HG02588 (cell line): ENCODE measurements at regions not wholly inside any gene's neighbourhood (a gene's known extent, or its start where the extent isn't known, plus 50 kb on each side); places are given as distances from the start of the nearest gene placed in this dataset.
"Not testable (repeated sequence)": the region's sequence is repeated elsewhere in the genome, so short reads cannot be mapped to it uniquely, and the experiment has no call there.

ENCODE experiments used
- ATAC-seq: cut with Tn5 transposase; IDR thresholded peaks from one replicate; pipeline ENCODE4 v1.9.1; 2021; ENCODE audit warnings: mild to moderate bottlenecking, moderate library complexity; ENCODE audit not compliant: unreplicated experiment

- no peak for ATAC-seq
Observed at GRCh38 chr6:113246186-113246585, 611.0 kb upstream of the MARCKS start.

GRCh38 chr6:113248532-113248931 lies 608.6 kb upstream of the MARCKS start:
- no peak for ATAC-seq

DNA sequence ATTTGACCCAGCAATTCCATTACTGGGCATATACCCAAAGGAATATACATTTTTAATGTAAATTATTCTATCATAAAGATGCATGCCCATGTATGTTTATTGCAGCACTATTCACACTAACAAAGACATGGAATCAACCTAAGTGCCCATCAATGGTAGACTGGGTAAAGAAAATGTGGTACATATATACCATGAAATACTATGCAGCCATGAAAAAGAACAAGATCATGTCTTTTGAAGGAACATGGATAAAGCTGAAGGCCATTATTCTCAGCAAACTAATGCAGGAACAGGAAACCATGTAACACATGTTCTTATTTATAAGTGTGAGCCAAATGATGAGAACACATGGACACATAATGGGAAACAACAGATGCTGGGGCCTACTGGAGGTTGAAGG lies 603.0 kb upstream of the MARCKS start:
- not testable (repeated sequence) for ATAC-seq

DNA sequence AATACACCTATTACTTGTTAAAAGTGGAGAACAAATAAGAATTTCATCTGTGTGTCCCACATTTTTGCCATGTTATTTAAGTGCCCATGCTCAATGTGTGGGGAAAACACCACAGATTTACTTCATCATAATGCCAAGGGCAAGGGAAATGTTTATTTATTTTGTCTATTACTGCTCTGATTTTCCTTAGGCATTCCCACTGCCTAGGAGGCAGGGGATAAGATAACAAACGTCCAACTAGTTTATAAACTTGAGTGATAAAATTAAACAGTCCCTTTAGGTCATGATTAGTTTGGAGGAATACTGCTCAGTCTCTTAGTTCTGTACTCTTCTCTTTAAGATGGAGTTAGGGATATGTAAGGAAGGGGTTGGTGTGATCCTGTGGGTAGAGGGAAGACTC lies 598.4 kb upstream of the MARCKS start:
- ATAC-seq = no peak

- ATAC-seq = no peak
Observed at GRCh38 chr6:113271437-113271836, 585.7 kb upstream of the MARCKS start.

DNA sequence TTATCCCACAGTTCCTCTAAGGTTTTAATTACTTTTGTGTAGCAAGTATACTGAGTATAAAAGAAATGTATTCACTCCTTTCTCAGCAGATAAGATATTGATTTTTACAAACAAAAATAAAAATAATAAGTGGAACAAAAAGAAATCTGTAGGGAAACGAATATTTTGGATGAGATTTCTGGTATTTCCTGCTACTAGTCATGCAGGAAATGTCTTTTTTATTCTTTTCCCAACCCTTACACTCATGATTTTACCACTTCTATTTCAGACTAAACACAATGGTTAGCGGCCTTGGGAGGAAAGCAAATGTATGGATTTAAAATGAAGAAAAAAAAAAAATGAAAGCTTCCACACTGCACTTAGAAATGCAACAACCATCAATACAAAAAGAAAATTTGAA lies 580.5 kb upstream of the MARCKS start:
- ATAC-seq = no peak

DNA sequence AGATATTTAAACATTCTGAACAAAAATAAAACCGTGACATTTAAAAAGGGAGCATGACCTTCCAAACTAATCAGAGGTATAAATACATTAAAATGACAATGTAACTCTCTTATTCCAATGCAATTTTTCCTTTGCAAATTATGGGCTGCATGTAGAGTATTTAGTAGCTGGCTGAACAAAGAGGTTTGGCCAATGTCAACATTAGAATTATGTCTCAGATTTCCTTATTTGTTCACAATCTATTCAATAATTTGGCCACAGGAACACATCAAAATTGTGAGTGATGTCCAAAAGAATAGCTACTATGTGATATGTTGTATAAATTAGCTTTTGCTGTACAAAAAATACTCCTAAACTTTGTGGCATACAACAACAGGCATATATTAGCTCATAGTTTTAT lies 580.0 kb upstream of the MARCKS start:
- ATAC-seq = no peak

DNA sequence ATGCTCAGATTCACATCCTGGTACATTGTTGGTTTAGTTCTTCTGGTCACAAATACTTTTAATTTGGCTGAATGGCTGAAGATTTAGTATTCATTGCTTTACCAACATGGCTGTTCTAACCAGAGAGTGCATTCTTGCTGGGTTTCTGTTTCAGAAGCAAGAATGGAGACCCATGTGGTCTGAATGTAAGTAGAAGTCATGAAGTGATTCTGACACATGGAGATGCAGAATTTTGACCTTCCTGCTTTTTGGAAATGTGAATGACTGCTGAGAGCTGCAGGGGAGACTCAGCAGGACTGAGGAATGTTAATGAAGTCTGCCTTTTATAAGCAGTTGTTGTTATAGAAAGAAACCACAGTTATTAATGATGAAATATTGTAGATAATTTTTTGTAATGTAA lies 576.1 kb upstream of the MARCKS start:
- no peak for ATAC-seq

DNA sequence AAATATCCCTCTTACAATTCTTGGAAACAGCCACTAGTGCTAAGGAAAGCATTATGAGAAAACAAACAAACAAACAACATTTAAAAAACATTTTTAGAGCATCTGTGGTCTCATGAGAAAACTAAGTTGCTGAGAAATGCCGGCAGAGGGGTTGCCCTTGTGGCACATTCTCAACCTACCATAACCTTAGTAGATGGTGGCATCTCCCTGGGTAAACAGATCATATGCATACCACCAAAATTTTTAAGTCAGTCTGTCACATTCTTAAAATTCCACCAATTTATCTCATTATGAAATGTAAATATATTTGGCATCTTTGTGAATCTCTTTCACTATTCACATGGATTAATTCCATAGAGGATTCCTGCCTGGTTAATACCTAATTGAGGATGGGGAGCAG lies 575.7 kb upstream of the MARCKS start:
- no peak for ATAC-seq

DNA sequence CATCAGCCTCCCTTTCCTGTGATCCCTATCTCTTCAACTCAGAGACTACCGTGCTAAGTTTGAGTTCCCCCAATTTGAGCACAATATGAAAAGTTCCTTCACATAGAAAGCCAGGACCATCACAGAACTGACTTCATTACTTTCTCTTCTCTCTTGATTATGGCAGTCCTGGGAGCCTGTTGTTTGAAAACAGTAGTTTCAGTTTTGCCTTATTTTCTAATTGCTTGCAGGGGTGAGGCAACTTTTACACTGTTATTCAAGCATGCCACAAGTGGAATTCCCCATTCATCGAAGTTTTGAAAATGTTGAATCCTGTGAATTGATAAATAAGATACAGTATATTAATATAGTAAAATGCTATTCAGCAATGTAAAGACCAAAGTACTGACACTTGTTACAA lies 569.7 kb upstream of the MARCKS start:
- no peak for ATAC-seq

- no peak for ATAC-seq
Observed at GRCh38 chr6:113288409-113288808, 568.7 kb upstream of the MARCKS start.

GRCh38 chr6:113289166-113289565 lies 568.0 kb upstream of the MARCKS start:
- ATAC-seq = no peak

DNA sequence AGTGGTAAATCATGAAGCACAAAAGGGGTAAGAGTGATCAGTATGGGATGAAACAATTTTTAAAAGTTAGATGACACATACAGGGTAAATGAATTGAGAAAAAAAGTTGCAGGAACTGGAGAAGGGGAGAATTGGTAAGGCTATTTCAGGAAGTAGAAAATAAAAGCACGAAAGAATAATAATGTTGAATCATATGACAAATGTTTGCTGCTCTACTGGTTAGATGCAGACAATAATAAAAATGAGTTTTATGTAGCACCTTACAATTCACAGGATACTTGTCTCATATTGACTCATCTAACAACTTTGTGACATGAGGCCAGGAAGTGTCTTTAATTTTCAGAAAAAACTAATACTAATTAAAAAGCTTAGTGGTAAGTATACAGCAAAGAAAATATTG lies 566.5 kb upstream of the MARCKS start:
- ATAC-seq = no peak

GRCh38 chr6:113291751-113292445 lies 565.2 kb upstream of the MARCKS start:
- ATAC-seq = no peak

DNA sequence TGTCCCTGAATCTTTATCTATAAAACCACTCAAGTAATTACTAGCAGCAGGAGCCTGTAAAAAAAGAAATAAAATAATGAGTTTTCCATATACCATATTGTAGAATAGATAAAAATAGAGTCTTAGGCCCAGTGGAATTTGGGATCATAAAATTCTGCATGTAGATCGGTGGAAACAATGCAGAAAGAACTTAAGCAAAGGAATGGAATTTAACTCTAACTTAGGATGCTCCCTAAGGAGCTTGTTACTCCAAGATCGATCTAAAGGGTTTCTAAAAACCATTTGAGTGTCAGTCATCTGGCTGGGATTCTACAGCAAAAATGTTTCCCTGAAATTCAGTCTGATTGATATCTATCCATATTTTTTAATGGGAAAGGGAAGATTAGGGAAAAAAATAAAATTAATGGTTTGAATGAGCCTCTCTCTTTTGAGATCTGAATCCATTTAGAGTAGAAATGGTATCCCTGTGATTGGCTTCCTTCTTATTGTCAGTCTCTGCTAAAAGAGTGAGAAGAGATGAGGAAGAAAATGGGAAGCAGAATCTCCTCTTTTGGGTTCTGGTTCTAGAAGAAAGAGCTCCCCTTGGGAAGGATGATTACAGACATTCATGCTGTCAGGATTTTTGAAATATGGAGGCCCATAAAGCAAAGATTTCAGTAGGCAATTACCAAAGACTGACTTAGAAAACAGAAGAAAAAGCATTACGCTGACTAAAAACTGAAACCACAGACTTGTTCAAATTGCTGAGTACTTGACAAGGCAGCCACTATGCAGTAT lies 564.3 kb upstream of the MARCKS start:
- ATAC-seq = peak; percentile 80

GRCh38 chr6:113293423-113293740 lies 563.8 kb upstream of the MARCKS start:
- ATAC-seq = no peak

DNA sequence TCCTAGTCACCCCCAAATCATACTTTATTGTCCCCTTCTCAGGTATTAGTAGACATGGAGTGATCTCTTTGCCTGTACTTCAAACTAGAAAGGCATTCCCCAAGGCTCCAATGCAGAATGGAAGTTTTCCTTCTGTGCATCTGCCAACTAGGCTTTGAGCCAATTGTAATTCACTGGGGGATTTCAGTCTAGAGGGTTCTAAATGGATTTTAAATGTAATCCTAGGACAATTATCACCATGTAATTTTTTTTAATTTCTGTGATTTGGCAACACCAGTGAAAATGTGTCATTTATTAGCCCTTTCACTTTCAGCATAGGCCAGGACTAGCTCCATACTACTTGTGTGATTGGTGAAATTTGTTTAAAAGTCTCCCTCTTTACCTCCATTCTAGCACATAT lies 557.6 kb upstream of the MARCKS start:
- no peak for ATAC-seq

DNA sequence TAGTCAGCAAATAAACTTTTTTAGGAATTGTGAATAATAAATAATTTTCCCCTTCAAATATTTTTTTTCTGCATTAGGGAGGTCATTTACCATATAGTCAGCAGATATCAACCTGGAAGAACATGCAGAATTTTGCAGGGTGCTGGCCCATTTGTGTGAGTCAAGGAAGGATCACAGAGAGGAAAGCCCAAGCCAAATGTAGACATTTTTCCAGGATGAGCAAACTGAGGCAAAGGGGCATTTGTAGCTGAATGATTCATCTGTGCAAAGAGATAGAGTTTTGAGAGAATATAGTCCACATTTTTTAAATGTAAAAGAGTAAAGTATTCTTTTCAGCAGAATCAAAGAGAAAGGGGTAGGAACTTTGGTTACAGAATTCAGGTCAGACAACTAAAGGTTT lies 555.5 kb upstream of the MARCKS start:
- no peak for ATAC-seq

- no peak for ATAC-seq
Observed at GRCh38 chr6:113304116-113304515, 553.0 kb upstream of the MARCKS start.

DNA sequence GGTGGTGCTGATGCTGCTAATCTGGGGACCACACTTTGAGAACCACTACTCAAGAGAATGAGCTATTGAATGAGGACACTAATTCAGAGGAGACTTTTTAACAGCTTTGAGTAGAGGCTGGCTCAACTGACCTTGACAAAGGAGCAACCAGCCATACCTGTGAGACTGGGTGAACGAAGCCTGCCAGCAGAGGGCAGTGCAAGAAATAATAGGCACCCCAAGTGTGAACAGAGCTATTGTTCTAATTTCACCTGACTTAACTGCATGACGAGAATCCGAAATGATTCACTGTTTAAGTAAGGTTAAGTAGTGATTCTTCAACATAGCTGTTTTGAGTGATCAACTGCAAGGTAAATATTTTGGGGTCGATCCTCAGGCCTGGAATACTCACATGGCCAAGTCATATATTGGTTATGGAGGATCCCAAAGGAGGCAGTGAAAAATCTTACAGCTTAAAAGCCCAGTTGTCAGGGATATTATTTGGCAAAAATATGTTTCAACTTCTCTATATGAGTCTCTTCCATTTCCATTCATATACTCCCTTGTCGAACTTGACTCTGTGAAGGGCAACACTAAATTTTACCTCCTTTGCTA lies 550.5 kb upstream of the MARCKS start:
- ATAC-seq = peak; percentile 97

DNA sequence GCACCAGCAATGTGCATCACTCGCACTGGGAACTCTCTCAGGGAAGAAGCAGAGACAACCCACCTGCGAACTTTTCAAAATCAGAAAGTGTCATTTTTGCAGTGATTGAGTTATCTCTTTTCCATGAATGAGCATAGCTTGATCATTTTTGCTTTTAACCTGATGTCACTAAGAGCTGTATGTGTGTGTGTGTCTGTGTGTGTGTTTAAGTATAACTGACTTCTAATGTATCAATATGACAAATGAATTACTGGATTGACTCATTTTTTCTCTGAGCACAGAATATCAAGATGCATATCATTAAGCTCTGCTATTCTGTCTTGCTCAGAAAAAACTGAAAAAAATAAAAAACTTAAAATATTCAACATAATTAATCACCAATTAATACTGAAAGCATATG lies 548.9 kb upstream of the MARCKS start:
- no peak for ATAC-seq

DNA sequence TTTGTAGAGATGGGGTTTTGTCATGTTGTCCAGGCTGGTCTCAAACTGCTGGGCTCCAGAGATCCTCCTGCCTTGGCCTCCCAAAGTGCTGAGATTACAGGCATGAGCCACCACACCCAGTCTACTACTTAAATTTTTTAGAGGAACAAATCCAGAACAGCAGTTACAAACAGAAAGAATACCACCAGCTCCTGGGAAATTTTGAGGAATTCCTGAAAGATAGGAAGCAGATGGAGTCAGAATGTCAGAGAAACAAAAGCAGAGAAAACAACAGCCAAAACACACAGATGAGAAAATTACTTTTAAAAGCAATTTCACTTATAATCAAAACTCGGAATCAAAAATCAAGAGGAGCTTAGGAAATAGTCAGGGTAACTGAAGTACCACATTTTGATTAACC lies 543.3 kb upstream of the MARCKS start:
- no peak for ATAC-seq
